SK-N-SH (cell line): ENCODE measurements at regions not wholly inside any gene's neighbourhood (a gene's known extent, or its start where the extent isn't known, plus 50 kb on each side); places are given as distances from the start of the nearest gene placed in this dataset.

Source experiments
- CTCF ChIP-seq: fragments of 200-600 bp; sonication (generic); IDR thresholded peaks from 2 replicates; pipeline ENCODE4 v1.6.1; 2017; ENCODE audit warnings: antibody characterized with exemption, mild to moderate bottlenecking, moderate library complexity
- ELF1 ChIP-seq: IDR thresholded peaks from 2 replicates; pipeline ENCODE4 v1.4.0; 2012
- RFX5 ChIP-seq: IDR thresholded peaks from 2 replicates; pipeline ENCODE4 v1.6.1; 2012; ENCODE audit warnings: mild to moderate bottlenecking, improper control_type of control experiment, low read length
- SMC3 ChIP-seq: IDR thresholded peaks from 2 replicates; pipeline ENCODE4 v1.6.1; 2012; ENCODE audit warnings: low read depth, low read length, improper control_type of control experiment
- TCF12 ChIP-seq: IDR thresholded peaks from 2 replicates; pipeline ENCODE4 v1.4.0; 2012
- USF2 ChIP-seq: fragments of 150-350 bp; IDR thresholded peaks from 2 replicates; pipeline ENCODE4 v1.6.1; 2017; ENCODE audit warnings: antibody characterized with exemption, low read length, low read depth, borderline replicate concordance
- TF ChIP-seq, protein P1 (sequence below): IDR thresholded peaks from 2 replicates; pipeline ENCODE4 v1.6.1; 2012; ENCODE audit warnings: mild to moderate bottlenecking, low read depth, low read length, moderate library complexity

- no peak for TF ChIP-seq RFX5
- TF ChIP-seq CTCF, result no peak
- TF ChIP-seq SMC3, result no peak
- no peak for TF ChIP-seq USF2
- TF ChIP-seq TCF12, result no peak
- TF ChIP-seq, protein P1, sequence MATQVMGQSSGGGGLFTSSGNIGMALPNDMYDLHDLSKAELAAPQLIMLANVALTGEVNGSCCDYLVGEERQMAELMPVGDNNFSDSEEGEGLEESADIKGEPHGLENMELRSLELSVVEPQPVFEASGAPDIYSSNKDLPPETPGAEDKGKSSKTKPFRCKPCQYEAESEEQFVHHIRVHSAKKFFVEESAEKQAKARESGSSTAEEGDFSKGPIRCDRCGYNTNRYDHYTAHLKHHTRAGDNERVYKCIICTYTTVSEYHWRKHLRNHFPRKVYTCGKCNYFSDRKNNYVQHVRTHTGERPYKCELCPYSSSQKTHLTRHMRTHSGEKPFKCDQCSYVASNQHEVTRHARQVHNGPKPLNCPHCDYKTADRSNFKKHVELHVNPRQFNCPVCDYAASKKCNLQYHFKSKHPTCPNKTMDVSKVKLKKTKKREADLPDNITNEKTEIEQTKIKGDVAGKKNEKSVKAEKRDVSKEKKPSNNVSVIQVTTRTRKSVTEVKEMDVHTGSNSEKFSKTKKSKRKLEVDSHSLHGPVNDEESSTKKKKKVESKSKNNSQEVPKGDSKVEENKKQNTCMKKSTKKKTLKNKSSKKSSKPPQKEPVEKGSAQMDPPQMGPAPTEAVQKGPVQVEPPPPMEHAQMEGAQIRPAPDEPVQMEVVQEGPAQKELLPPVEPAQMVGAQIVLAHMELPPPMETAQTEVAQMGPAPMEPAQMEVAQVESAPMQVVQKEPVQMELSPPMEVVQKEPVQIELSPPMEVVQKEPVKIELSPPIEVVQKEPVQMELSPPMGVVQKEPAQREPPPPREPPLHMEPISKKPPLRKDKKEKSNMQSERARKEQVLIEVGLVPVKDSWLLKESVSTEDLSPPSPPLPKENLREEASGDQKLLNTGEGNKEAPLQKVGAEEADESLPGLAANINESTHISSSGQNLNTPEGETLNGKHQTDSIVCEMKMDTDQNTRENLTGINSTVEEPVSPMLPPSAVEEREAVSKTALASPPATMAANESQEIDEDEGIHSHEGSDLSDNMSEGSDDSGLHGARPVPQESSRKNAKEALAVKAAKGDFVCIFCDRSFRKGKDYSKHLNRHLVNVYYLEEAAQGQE, result no peak
- no peak for TF ChIP-seq ELF1
Measured at GRCh38 chr2:220531216-220531615, 903.8 kb downstream of the SLC4A3 start.
